ENCODE measurements at regions not wholly inside any gene's neighbourhood (a gene's known extent, or its start where the extent isn't known, plus 50 kb on each side); places are given as distances from the start of the nearest gene placed in this dataset.

DNA sequence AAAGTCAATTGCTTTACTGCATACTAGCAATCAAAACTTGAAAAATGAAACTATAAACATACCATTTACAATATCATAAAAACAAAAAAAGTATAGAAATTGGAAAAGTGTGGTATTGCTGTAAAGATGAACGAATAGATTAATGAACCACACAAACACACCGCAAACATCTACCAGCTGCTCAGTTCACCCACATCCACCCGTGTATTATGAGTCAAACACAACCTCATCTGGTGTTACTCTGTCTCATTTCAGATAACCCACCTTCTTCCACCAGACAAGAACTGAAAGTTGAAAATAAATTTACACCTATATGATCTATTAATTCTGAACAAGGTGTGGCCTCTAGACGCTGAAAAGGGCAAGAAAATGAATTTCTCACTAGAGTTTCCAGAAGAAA is 53.3 kb downstream of the BLID start:
- DNase-seq (ENCODE audit: insufficient read length, low spot score) (no peak), FAIRE-seq (no peak)

DNA sequence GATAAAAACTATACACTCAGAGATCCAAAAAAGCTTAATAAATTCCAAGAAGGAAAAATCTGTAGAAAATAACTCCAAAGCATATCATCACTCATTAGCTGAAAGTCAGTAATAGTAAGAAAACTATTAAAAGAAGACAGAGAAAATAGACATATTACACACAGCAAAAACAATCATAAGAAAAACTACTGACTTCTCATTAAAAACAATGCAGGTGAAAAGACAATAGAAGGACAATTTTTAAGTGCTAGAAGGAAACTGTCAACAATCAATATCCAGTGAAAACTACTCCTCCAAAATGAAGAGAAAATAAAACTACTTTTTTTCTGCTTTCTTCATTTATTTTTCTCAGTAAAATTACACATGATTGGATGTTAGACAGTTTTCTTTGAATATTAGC is 56.5 kb downstream of the BLID start:
- FAIRE-seq (no peak), DNase-seq (ENCODE audit: insufficient read length, low spot score) (no peak)

DNA sequence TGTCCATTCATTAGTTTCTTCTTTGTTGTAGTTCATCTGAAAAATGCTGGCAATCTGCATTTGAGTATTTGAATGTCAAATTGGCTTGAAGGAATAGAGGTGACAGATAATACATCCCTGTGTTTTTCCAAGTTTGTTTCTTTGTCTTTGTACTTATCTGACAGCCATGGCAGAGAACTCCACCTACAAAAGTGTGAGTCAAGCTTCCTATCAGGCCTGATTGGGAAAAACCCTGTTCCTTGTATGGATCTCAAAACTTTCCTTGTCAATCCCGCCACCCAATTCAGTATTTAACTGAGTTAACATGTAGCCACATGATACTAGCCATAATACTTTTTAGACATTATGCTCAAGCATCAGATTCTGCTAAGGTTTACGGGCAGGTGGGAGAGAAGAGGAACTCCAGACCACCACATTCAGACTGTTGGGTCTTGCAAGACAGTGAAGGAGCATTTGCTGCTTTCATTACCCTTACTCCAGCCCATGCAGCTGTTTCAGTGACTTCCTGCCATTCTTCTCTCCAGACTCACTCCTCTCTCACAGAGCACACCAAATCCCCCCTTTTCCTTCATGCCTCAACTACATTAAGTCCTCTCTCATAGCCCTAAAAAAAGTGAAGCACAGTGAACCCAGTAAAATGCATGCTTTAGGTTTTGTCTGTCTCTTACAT is 65.9 kb downstream of the BLID start:
- FAIRE-seq (no peak), DNase-seq (ENCODE audit: insufficient read length, low spot score) (no peak)

DNA sequence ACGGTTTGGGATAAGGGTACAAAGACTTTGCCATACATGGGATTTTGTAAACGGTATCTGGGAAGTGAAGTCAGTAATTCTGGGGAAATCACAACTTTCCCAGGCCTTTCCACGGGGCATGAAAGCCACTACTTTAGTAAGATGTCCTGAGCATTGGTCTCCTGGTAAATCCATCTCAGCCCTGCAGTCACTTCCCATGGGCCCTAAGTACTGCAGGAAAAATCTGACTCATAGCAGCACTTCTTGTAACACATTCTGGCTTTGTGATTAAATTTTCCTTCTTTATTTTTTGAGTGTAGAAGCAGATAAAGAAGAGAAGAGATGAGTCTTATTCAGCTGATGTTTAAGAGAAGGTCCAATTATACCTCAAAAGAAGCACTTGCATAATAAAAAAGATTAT is 67.6 kb downstream of the BLID start:
- no peak for DNase-seq (ENCODE audit: insufficient read length, low spot score)
- FAIRE-seq: no peak

DNA sequence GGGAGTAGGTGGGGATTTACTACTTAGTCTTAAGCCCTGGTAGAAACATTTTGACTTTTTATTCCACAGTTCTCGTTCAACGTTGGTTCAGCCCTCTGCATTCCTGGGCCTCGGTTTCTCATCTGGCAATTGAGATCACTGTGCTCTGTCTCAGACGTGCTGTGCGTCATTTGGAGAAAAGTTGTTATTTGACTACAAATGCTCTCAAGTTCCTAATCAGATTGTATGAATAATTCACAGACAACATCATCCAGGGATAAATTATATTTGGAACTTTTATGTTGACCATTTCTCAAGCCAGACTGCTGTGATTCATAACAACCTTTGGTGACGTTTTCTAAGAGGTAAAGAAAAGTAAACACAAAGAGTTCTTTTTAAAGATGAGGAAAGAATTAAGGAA is 69.2 kb downstream of the BLID start:
- FAIRE-seq (no peak), DNase-seq (ENCODE audit: insufficient read length, low spot score) (no peak)

DNA sequence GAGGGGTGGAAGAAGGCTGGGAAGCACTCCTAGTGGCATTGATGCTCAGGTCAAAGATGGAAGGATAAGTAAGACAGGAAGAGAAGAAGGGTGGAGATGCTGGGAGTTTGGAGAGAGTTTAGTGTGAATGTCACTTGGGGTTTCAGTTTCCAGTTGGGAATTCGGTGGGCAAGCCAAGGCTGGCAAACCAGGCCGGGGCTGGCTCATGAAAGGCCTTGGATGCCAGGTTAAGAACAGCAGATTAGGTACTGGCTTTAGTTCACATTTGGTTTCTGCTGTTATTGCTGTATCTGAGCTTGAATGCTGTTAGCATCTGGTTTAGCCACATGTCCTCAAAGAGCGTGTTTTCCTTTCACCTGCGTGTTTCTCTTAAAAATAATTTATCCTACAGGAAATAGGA is 69.6 kb downstream of the BLID start:
- no peak for FAIRE-seq
- no peak for DNase-seq (ENCODE audit: insufficient read length, low spot score)

DNA sequence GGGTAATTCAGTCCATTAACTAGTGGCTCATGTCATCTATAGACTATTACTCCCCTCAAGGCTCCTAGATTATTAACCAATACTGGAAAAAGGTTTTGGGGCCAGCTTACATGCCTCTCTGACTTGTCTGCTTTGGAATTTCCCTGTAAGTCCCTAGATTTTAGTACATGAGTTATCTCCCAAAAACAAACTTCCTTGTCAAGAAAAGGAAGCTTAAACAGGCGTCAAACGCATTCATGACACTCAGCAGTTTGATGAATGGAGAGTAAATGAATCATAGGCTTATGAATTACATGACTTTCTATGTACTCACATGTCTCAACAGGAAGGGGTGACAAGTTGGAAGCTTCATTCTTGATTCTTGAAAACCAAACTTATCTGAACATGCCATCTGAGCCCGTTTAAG is 70.8 kb downstream of the BLID start:
- no peak for FAIRE-seq
- DNase-seq (ENCODE audit: insufficient read length, low spot score): no peak

DNA sequence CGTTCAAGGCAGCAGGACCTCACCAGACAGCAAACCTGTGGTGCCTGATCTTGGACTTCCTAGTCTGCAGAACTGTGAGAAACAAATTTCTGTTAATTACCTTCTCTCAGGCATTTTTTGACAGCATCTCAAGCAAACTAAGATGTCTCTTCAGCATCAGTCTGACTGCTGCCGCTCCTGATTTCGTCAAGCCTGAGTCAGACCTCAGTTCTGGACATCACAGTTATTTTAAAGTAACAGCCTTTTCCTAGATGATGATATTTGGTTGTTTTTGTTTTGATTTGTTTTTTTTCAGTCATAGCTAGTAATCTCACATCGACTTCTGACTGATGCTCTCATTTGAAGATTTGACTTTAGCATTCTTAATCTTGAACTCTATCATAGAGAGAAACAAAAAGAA is 71.9 kb downstream of the BLID start:
- DNase-seq (ENCODE audit: insufficient read length, low spot score) (no peak), FAIRE-seq (no peak)

DNA sequence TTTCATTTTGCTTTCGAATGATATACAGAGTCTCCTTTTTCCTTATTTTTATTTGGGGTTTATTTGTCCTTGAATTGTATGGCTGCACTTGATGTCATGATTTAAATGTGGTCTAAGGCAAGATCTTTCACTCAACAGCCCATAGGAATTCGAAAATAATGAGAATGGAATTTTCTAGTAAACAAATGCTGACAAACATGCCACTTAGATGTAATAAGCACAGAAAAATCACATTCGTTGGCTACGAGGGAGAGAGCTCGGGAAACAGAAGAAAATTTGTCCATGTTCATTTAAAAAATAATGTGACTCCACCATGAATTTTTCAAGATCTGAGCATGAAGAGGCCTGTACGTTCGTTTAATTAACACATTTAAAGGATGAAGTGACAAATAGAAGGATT is 73.0 kb downstream of the BLID start:
- FAIRE-seq (no peak), DNase-seq (ENCODE audit: insufficient read length, low spot score) (no peak)

DNA sequence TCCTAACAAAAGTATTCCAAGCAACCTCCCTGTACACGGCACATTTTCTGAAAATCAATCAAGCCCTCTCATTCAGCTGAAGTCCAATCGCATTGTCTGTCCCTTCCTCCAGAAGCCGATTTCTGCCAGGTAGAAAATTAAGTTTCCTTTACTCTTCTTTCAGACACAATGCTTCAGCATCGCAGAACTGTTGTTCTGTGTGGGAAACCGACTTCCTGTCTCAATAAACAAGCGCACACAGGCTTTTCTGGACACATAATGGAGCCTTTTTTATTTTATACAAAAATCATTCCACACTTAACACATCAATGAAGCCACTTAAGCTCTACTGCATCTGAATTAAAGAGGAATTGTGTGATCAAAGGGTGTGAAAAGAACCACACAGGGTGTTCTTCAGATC is 75.6 kb downstream of the BLID start:
- no peak for FAIRE-seq
- DNase-seq (ENCODE audit: insufficient read length, low spot score): no peak

DNA sequence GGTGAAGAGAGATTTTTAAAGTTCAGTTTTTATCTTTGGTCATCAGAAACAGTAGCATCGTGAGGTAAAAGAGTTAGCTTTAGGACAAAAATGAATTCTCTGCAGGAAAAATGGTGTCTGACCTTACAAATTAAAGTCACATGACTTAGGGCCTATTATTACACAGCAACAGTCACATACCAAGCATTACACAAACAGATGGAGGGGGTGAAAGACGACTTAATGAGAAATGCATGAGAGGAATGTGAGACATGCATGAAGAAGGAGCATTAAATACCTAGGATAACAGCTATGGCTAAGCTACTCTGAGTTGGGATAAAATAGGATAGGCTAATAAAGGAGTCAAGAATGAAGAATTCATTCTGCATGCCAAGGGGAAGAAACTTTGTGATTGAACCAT is 77.5 kb downstream of the BLID start:
- no peak for FAIRE-seq

DNA sequence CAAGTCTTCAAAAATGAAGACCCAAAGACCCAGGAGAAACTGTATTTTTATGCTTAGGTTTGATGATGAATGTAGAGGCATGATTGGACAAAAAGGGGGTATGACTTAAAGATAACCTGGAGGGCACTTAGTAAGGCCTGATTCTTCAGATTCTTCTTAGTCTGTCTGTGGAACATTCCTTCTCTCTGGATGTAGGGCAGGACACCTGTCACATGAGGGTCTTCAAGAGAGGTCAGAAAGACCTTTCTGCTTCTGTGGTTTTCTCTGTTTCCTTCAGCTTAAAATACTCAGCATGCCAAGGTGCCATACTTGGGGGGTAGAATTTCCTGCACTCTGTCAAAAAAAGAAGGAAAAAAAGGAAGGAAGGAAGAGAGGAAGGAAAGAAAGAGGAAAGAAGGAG is 78.1 kb downstream of the BLID start:
- DNase-seq (ENCODE audit: insufficient read length, low spot score): no peak
- FAIRE-seq: no peak

More for the DNA sequence above, 77.5 kb downstream of the BLID start:
- DNase-seq (ENCODE audit: insufficient read length, low spot score): no peak

DNA sequence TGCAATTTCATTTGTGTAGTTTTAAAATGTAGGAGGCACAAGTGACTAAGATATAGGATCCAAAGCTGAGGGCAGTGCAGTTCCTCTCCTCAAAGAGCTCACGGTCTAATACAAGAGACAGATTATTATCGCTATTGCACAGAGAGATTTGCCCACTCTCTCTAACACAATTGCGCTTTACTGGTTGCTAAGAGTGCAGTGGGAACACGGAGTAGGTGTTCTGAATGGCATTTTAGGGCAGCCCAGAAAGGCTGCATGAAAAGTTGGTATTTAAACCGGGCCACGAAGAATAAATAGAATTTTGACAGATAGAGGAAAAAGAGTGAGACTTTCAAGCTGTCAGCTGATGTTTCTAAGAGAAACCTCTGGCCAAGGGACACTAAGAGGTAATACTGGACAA is 79.5 kb downstream of the BLID start:
- no peak for FAIRE-seq
- DNase-seq (ENCODE audit: insufficient read length, low spot score): no peak

DNA sequence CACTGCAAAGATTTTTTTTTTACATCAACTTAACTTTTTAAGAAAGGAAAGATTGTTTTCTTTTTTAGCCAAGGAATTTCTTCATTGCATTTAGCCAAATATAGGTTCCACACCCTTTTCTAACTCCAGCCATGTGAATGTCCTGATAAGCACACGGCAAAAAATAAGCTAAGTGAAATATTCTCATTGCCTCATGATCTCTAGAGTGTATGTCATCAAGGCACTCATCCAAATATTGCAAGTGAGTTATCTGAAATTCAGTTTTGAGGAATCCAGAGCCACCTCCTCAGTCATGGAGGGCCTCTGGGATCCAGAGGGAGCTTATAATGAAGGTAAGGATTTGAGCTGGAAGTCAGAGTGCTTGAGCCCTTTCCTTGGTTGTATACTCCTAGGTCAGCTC is 80.0 kb downstream of the BLID start:
- no peak for FAIRE-seq
- DNase-seq (ENCODE audit: insufficient read length, low spot score): no peak

DNA sequence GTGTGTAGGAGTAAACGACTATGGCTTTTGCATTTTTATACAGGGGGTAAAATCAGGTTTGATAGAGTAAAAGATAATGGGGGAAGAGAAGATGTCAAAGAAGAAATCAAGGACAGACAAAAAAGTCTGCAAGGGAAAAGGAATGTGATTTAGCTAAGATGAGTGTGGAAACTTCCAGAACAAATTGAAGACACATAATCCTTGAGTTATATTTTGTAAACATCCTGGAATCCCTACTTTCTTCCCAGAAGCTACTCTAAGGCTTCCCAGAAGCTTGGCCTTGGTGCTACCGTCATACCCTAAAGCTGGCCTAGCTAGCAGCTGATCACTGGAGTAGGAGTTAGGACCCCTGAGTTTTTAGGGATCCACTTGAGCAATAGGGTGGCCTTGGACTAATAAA is 82.4 kb downstream of the BLID start:
- no peak for FAIRE-seq
- DNase-seq (ENCODE audit: insufficient read length, low spot score): no peak

DNA sequence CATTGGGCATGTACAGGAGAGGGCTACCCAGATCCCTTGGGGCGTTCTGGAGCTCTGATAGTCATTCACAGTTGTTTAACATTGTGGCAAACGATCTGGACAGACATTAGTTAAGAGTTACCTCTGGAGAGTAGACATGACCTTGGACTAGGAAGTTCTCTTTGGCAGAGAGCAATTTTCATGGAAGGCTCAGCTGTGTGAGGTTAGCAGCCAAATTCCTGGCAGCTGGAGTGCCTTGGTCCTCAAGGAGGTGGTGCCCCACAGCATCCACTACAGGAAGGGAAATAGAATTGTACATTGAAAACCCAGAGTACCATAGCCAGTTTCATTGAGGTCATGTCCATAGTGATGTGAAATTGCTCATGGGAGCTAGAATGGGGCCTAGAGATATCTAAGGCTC is 82.8 kb downstream of the BLID start:
- DNase-seq (ENCODE audit: insufficient read length, low spot score) (no peak), FAIRE-seq (no peak)

DNA sequence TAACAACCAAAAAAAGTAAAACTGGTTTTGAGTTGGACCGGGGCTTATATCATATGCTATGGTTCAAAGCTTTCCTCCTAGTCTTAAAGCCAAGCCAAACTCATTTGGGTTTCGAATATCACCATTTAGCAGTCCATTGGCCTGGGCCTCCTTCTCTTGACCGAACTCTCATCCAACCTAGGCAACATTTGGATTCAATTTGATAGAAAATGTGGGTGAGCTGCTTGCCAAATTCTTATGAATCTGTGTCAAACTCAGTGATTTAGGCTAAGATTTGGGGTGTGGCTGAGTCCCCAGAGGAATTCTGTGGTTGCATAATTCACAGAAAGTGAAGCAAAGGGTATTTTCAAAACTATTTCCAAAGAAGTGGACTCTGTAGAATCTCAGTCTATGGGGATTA is 83.7 kb downstream of the BLID start:
- no peak for DNase-seq (ENCODE audit: insufficient read length, low spot score)

DNA sequence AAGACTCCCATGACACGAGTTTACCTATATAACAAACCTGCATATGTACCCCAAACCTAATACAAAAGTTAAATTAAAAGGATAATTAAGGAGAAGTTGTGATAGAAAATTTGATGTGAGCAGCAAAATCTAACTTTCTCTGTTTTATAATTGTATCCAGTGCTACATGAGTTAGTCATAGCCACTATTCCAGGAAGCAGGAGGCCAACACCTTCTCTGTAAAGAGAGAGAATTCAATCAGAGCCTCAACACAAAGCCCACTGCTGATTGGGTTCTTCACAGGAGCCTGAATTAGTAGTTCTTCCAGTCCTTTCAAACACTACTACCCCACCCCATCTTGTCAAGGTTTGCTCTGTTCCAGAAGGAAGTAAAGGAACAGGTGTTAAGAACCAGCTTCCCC is 84.2 kb downstream of the BLID start:
- DNase-seq (ENCODE audit: insufficient read length, low spot score) (no peak), FAIRE-seq (no peak)

More for the DNA sequence above, 83.7 kb downstream of the BLID start:
- FAIRE-seq: no peak

DNA sequence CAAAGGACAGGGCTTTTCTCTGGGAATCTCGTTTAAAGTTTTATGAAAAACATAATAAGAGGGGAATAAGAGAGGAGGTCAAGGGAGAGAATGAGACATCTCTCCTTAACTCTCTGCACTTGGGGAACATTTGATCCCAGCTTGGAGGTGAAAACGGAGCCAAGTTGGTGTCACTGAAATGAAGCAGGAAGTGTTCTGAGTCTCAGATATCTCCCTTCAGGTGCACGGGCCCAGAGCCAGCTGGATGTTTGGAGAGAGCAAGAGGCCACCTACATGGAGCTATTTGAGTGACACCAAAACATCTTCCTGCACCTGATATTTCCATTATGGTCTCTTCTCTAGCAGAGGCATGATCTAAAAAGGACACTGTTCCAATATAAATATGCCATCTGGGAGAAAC is 85.7 kb downstream of the BLID start:
- no peak for FAIRE-seq
- DNase-seq (ENCODE audit: insufficient read length, low spot score): no peak

DNA sequence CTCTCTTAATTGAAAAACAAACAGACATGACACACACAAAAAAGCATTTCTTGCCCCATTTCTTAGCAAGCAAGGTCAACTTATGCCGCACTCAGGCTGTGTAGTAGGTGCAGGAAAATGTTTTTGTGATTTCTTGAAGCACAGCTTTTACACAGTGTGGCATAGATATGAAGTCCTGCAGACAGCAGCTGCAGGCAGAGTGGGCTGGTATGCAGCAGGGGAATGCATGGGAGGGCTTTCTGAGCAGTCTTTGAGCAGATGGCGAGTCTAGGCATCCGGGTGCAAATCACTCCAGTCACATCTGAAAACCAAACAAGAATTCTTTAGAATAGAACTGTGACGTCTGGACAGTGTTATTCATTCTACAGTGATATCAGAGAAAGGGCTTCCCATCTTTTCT is 87.5 kb downstream of the BLID start:
- FAIRE-seq: no peak
- DNase-seq (ENCODE audit: insufficient read length, low spot score): no peak

DNA sequence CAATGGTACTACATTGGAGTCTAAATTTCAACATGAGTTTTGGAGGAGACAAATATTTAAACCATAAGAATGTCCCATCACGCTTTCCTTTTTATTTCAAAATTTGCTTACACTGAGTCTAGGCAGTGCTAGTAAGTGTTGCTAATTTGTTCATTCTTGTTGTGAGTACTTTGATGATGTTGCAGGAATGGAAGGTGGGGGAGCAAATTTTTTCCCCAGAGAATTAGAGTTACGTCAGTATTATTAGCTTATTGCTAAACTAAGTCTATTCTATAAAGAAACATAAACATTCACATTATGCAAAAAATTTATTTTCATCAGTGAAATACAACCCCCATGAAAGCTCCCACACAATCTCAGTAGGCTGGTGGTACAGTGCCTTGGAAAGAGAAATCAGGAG is 88.0 kb downstream of the BLID start:
- FAIRE-seq (no peak), DNase-seq (ENCODE audit: insufficient read length, low spot score) (no peak)

DNA sequence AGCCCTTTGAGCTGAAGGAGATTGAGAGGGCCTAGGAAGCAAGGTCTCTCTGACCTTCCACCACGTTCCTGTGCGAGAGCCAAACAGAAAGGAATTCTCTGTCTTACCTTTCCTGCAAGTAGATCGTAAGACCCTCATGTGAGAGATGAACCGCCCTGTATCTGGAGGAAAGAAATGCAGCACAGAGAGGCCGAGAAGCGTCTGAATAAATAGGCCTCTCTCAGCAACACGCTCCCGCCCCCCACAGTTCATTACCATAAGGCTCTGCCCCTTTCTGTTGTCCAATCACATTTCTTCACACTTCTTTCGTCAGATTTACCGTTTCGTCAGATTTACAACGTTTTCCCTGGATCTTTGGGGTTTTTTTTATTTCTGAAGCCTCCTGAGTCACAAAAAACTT is 90.3 kb downstream of the BLID start:
- FAIRE-seq (no peak), DNase-seq (ENCODE audit: insufficient read length, low spot score) (no peak)

DNA sequence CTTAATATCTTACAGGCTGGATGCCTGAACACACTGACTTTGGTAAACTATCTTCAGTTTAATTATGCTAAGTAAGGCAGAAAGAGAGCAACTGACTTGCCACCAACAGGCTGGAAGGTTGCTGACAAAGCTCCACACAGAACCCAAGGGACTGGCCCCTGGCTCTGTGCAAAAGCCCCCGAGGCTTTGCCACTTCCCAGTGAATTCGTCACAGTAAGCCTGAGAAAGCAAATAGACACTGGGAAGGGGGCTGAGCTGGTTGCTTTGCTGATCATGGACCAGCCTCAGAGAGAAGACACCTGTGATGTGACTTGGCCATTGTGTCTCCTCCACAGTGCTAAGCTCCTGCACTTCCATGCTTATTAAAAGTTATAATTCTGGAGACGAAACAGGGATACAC is 91.7 kb downstream of the BLID start:
- DNase-seq (ENCODE audit: insufficient read length, low spot score) (no peak), FAIRE-seq (no peak)
